T-helper 2 cell (primary cell): ENCODE measurements at regions not wholly inside any gene's neighbourhood (a gene's known extent, or its start where the extent isn't known, plus 50 kb on each side); places are given as distances from the start of the nearest gene placed in this dataset.
"Not testable (repeated sequence)": the region's sequence is repeated elsewhere in the genome, so short reads cannot be mapped to it uniquely, and the experiment has no call there.

ENCODE experiments used
- DNase-seq, 5 experiments: peaks; one replicate each; pipeline versions ENCODE4 v3.0.0 to v3.0.0-alpha.2; 2012 to 2022

DNA sequence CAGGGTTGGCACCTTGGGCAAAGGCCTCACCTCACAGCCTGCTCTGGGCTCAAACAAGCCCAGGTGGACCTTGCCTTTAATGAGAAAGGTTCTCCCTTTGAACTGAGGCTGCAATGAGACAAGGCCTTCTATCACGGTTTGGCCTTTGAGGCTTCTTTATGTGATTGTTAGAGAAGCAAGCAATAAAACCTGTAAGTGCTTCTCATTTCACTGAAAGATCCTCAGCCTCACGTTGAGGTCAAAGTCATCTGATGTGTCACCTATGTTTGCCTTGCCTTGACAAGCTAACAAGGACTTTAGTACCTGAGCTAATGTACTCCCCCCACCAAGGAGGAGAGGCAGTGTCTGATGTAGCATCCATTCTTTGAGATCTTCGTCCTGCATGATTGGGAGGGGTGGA, 155.9 kb upstream of the RBM19 start:
- no peak for DNase-seq

DNA sequence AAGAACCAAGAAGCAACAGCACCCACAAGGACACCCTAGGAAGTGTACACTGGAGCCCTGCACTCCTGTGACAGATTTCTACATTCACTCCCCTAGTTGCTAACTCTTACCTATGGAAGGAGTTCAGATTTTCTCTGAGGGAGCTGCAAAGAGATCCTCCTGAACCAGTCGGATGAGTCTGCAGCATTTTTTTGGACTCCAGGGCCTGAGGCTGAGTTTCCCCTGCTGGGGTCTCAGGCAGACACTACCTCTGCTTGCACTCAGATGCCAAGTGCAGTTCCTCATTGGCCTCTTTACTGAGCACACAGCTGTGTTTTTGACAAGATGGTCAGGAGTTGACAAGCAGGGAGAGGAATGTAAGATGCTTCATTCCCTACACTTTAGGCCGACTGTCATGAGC, 153.2 kb upstream of the RBM19 start:
- DNase-seq: no peak

DNA sequence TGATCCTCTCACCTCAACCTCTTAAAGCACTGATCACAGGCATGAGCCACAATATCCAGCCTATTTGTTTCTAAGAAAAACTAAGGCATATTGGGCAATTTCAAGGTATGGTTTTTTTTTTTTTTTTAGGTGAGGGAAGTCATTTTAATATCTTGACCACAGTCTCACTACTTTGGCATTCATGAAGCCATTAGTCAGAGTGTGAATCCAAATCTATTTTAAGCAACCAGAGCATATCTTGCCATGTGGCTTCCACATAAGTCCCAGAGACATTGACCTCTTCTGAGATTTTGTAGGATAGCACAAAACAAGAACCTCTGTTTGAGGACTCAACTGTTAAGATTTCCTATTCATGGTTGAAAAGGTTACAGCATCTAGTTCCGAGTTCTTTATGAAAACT, 130.3 kb upstream of the RBM19 start:
- DNase-seq: no peak

DNA sequence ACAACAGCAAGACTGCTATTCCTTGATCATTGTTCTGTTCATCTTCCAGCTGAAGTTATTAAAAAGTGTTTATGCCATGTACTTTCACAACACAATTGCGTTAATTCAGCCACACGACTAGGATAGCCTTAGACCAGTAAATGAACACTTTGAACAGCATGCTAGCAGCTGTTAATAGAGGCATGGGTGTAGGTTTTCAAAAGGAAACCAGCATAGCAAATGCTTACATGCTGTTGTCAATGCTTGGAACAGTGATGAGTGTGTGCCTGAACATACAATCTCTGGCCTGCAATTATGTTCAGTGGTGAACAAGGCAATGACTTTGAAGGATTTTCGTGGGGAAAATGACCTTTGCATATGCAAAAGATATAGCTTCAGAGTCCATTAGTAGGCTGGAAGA, 127.4 kb upstream of the RBM19 start:
- DNase-seq: no peak

DNA sequence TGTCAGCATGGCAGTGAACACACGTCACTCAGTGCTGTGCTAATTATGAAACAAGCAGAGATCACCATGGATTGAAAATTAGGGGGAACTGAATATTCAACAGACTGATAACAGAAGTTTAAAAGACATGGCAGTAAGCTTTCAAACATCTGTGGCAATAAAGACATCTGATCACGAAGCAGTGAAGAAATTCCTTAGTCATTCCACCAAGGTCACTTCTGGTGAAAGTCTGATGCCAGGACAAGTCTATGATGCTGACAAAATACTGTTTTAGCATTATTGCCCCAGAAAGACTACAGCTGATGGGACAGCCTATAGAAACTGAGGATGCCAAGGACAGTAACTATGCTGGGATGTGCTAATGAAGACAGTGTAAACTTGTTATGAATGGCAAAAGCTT, 126.9 kb upstream of the RBM19 start:
- no peak for DNase-seq

DNA sequence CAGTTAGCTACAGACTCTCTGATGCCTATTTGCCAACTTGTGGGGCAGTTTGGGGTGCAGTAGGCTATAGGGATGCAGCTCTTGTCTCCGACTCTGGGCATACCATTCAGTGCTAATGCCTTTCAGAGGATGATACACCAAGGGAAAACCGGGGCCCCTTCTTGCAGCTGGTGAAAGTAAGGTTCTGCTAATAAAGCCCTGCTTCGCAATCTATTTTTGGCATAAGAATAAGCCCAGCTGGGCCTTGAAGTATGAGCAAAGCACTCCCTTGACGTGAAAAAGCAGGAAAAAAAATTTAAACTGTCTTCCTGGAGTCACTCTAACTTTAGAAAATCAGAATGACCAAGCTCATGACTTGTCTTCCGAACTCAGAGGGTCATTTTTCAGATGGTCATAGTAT, 124.1 kb upstream of the RBM19 start:
- DNase-seq: no peak

DNA sequence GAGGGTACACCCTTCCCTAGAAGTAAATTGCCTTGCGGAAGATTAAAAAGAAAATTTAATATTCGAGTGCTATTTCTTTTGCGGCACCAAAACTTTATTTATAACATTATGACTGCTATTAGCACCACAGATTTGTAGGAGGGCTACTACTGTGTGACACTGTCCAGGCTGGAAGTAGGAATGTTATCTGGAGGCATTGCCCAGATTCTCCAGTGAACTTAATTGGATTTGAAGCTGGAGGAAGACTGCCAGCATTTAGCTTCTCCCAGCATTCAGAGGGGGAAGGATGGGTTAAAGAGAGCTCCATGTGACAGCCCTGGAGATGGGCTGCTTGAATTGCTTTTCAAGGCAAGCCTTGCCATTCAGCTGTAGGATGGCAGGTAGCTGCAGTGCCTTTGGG, 107.0 kb upstream of the RBM19 start:
- no peak for DNase-seq

DNA sequence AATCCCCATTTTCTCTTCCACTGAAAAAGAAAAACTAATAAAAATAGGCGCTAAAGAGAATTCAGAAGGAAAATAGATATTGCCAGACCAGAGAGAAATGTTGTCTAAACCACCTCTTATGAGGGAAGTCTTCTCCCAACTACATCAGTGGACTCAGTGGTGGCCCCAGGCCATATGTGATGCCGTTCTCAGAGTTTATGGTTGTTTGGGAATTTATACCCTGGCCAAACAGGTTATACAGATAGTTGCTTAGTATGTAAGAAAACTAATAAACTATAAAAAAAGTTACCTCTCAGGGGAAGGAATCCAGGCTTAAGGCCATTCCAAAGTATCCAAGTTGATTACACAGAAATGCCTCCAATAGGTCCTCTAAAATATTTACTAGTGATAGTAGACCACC, 103.4 kb upstream of the RBM19 start:
- no peak for DNase-seq

DNA sequence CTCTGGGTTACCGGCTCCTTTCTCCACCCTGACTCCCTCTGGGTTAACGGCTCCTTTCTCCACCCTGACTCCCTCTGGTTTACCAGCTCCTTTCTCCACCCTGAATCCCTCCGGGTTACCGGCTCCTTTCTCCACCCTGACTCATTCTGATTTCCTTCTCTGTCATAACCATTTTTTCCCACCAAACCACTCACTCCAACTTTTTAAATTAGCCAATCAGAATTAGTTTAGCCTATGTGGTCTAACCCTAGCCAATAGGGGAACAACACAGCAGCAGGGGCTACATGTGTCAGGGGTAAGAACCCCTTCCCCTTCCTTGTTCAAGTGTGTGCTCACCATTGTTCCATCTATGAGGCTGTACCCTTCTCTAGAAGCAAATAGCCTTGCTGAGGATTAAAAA, 98.4 kb upstream of the RBM19 start:
- DNase-seq: no peak

DNA sequence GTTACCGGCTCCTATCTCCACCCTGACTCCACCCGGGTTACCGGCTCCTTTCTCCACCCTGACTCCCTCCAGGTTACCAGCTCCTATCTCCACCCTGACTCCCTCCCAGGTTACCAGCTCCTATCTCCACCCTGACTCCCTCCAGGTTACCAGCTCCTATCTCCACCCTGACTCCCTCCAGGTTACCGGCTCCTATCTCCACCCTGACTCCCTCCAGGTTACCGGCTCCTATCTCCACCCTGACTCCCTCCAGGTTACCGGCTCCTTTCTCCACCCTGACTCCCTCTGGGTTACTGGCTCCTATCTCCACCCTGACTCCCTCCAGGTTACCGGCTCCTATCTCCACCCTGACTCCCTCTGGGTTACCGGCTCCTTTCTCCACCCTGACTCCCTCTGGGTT, 97.9 kb upstream of the RBM19 start:
- DNase-seq: not testable (repeated sequence)

DNA sequence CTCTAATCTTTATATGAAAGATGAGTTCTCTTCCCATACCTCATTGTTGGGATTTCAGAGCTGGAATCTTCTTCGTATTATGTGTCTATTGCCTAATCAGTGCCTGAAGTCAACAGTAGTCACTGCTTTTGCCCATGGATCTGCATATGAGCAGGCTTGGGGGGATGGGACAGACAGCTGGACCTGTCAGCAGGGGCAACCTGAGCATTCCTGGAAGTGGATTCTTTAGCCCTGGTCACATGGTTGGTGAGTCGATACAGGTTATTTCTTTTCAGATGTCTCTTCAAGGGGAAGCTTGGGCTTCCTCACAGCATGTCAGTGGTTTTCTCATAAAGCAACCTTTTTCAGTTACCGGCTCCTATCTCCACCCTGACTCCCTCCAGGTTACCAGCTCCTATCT, 97.3 kb upstream of the RBM19 start:
- no peak for DNase-seq

DNA sequence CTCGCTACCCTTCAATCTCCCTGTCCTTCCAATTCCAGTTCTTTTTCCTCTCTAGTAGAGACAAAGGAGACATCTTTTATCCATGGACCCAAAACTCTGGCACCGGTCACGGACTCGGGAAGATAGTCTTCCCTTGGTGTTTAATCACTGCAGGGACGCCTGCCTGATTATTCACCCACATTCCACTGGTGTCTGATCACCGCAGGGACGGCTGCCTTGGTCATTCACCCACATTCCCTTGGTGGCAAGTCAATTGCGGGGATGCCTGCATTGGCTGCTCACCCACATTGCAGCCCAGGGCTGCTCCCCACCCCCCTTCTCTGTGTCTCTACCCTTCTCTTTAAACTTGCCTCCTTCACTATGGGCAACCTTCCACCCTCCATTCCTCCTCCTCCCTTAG, 90.2 kb upstream of the RBM19 start:
- DNase-seq: not testable (repeated sequence)

DNA sequence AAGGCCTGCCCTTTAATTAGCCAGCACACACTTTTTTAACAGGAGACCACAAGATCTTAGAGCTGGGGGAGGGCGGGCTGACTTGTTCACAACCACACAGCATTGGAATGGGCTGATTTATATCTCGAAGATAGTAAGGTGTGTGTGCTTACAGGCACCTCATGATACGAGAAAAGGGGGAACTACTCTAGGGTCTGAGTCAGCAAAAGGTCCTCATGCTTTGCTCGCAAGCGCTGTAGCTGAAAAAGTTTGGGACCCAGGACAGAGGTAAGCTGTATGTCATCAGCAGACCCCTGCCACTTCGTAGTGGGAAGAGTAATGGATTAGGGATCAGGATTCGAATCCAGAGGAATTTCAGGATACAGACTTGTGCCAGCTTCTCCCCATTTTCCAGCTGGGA, 88.9 kb upstream of the RBM19 start:
- DNase-seq: no peak

DNA sequence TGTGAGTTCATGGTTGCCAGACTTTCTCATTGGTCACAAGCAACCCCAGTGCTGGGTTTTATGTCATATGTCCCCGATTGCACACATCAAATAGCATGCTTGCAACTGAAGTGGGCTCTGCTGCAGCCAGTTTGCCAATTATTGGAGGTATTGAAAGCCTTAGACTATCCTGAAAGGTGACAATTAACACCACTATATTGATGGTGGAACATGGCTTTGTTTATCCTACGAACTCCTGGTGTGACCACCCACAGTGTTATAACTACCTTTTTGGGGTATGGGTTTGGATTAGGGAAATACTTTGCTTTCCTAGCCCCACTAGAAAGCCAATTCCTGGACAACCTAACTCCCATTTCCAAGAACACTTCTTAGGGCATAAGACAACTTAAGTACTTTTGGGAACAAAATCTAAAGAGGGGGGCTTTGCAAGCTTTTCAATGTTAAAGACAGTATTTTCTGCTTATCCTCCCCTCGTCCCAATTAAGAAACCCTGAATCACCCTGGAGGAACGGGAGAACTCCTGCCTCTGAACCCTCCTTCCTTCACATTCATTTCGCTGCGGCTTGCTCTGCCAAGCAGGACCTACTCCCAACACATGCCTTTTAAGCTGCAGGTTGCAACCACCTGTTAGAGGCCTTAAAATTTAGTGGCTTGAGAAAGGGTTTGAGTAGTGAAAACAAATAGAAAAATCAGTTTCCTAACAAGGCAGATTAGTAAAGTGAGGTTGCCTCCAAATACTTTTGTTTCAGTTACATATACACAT, 80.3 kb upstream of the RBM19 start:
- DNase-seq: no peak

DNA sequence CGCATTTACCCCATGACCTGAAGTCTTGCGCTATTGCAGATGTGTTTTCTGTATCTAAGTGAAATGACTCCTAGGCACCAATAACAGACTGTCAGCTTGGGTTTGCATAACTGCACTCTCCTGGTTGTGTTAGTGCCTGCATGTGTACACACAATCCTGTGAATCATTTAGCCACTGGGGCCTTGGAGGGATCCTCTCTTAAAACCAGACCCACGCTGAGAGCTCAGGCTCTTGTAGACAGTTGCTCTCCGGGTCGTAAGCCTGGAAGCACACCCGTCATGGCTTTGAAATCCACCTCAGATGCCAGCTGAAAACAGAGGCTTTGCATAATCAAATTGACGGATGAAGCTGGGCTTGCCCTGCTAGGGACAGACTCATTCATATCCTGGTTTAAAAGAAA, 79.2 kb upstream of the RBM19 start:
- no peak for DNase-seq

DNA sequence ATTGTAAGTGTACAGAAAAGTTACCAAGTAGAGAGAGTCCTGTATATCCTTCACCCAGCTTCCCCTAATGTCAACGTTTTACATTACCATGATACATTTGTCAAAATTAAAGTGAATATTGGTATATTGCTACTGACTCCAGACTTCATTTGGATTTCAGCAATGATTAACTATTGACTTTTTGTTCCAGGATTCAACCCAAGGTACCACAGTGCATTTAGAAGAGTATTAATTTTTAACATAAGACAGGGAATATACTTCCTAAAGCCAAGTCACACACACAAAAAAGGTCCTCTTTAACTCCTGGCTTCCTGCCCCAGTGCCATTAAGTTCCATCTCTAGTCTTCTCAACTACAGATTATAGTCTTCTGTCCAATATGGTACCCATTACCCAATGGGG, 75.5 kb upstream of the RBM19 start:
- DNase-seq: no peak

DNA sequence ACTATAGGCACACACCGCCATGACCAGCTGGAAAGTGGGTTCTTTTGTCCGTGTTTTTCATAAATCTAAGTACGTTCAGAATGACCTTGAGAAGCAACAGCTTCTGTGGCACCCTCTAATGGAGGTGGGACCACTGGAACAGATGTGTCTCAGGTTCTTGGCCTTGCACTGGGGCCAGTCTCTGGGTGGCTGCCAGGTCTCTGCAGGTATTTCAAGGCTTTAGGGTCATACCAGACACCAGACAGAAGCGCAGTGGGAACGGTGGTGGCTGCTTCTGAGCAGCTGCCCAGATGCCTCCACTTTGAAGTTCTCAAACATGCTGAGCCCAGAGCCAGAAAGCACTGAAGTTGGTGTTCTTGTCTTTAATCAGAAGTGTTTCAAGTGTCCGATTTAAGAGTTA, 75.0 kb upstream of the RBM19 start:
- DNase-seq: no peak

DNA sequence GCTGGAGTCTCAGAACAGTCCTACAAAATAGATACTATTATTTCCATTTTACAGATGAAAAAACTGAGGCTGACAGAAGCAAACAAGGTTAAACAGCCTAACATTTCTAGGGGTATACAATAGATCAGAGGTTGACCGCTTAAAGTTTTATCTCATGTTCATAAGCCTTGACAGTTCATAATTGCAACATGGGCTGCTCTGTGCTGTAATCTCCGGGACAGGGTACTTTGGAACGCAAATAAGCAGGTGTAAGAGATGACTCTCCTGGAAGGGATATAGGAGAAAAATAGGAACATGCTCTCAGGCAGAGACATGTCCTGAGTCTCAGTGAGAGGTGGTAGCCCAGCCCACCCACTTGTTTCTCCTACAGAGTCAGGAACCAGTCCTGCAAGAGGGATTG, 72.8 kb upstream of the RBM19 start:
- DNase-seq: no peak

DNA sequence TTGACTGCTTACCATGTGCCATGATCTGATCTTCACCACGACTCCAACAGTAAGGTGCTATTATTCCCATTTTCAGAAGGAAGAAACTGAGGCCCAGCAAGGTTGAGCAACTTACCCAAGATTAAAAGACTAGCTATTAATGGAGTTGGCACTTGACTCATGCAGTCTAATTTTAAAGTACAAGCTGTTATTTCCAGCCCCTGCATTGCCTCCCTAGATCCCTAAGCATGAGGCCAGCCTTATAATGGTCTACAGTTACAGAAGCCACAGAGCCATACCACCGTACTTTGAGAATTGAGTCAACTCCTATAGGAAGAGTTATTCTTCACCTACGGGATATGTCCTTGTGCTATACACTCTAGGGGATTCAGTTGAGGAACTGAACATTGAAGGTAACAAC, 66.7 kb upstream of the RBM19 start:
- DNase-seq: no peak

DNA sequence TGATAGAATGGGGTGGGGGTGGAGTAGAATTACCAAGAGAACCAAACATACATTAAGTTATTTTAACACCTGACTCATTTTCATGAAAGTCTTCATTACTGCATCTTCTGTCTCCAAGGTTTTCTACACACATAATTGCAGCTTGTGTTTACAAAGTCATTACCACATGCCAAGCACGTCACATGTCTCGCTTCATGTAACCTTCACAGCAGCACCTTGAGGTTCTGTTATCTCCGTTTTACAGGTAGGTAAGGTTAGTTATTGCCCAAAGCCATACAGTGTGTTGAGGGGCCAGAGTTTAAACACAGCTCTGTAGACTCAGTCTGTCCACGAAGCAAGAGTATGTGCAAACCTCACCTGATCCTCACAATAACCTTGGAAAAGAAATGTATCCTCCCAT, 64.3 kb upstream of the RBM19 start:
- no peak for DNase-seq

DNA sequence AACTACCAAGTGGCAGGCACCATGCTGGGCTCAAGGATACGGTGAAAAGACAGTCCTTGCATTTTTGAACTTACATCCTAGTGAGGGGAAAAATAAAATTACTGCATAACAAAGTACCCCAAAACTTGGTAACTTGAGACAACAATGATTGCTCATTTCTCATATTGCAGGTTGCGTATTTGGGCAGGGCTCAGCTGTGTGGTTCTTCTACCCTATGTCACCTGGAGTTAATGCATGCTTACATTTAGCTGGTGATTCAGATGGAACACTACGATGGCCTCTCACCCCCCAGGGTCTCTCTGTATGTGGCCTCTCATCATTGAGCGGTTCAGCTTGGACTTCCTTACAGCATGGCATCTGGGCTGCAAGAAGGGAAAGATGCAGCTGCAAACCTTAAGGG, 60.7 kb upstream of the RBM19 start:
- DNase-seq: no peak

DNA sequence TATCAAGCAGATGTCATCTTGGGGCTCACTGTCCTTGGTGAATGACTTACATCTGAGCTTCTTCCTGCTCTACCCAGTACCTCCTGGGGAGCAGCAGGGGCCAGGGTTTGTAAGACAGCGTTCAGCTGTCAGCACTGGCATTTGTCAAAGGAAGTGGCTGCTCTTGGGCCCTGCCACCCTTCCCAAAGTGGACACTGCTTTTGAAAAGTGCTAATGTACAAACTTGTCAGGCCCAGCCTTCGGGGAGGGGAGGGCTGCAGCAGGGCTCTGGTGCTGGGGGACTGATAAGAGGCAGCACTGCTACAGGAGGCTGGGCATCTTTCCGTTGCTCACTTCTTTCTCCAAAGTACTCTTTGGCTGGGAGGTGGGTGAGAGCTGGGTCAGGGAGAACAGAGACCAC, 59.8 kb upstream of the RBM19 start:
- no peak for DNase-seq

DNA sequence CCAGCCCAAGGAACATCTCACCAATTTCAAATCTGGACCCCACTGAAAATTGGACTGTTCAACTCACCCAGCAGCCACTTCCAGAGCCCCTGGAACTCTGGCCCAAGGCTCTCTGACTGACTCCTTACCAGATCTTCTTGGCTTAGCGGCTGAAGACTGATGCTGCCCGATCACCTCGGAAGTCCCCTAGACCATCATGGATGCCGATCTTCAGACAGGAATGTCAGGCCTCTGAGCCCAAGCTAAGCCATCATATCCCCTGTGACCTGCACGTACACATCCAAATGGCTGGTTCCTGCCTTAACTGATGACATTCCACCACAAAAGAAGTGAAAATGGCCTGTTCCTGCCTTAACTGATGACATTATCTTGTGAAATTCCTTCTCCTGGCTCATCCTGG, 56.0 kb upstream of the RBM19 start:
- DNase-seq: not testable (repeated sequence)

DNA sequence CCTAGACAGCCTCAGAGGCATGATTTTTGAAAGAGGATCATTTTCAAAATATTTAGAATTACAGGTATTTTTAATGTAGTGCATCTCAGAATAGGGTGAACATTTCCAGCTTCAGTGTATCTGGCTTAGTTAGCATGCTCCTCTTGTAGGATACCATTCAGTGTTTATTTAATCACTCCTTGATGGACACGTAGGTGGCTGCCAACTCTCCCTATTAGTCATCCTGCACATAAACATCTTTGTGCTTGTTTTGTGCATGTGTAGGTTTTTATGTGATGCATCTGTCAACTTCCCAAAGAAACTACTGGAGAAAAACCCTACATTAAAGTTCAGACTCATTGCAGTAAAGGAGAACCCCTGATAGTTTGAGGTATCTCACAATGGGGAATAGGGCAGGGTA, 52.5 kb upstream of the RBM19 start:
- DNase-seq: no peak
